HEK293 (cell line): ENCODE measurements at regions not wholly inside any gene's neighbourhood (a gene's known extent, or its start where the extent isn't known, plus 50 kb on each side); places are given as distances from the start of the nearest gene placed in this dataset.
"Not testable (repeated sequence)": the region's sequence is repeated elsewhere in the genome, so short reads cannot be mapped to it uniquely, and the experiment has no call there.

ENCODE experiments used
- CTCF ChIA-PET: fragments of 350-600 bp; formaldehyde crosslinking; extraction: SDS; loops from one replicate; lab custom pipeline; 2021; ENCODE audit warnings: antibody characterized with exemption; lab: Yijun Ruan, JAX
- POLR2A ChIA-PET: fragments of 300-600 bp; formaldehyde crosslinking; extraction: SDS; loops from one replicate; lab custom pipeline; 2020; ENCODE audit warnings: antibody characterized with exemption, inconsistent platforms; lab: Yijun Ruan, JAX
- H3K27ac ChIP-seq: fragments of 200-500 bp; sonication (Bioruptor generic); 2 replicates; pipeline ENCODE4 v1.5.1; 2014; ENCODE audit warnings: low read depth, low read length, control low read depth, inconsistent platforms; ENCODE audit errors: extremely low read depth
- H3K36me3 ChIP-seq, 2 experiments: fragments of 200-500 bp in 1 of 2; sonication (Bioruptor generic) in 1 of 2; 1 replicate in 1 of 2; 2 replicates in 1 of 2; pipeline ENCODE4 v1.5.1; 2014 to 2017; ENCODE audit warnings: inconsistent platforms in 2 of 2, low read length in 2 of 2; ENCODE audit not compliant: control insufficient read depth in 2 of 2, insufficient read depth in 1 of 2
- H3K4me1 ChIP-seq: fragments of 200-500 bp; sonication (Bioruptor generic); 2 replicates; pipeline ENCODE4 v1.5.1; 2014; ENCODE audit warnings: mild to moderate bottlenecking, low read length, inconsistent platforms; ENCODE audit not compliant: control insufficient read depth, insufficient read depth
- H3K4me3 ChIP-seq: 2 replicates; pipeline ENCODE4 v1.5.1; 2011; ENCODE audit warnings: low read depth, mild to moderate bottlenecking, control low read depth, low read length, moderate library complexity
- H3K9me3 ChIP-seq: fragments of 200-500 bp; sonication (Bioruptor generic); 2 replicates; pipeline ENCODE4 v1.5.1; 2014; ENCODE audit warnings: low read depth, low read length, inconsistent platforms; ENCODE audit not compliant: control insufficient read depth, insufficient read depth
- SCRT1 ChIP-seq: fragments of 450-650 bp; formaldehyde crosslinking; IDR thresholded peaks from 2 replicates; pipeline ENCODE4 v1.5.1; 2016; ENCODE audit warnings: missing biosample characterization, missing genetic modification characterization, borderline replicate concordance
- SCRT2 ChIP-seq: fragments of 450-650 bp; formaldehyde crosslinking; IDR thresholded peaks from 2 replicates; pipeline ENCODE4 v1.5.1; 2016; ENCODE audit warnings: missing biosample characterization, missing genetic modification characterization
- ZNF10 ChIP-seq: fragments of 450-650 bp; formaldehyde crosslinking; IDR thresholded peaks from 2 replicates; pipeline ENCODE4 v1.5.1; 2017; ENCODE audit warnings: missing biosample characterization, missing genetic modification characterization
- ZNF16 ChIP-seq: fragments of 450-650 bp; formaldehyde crosslinking; IDR thresholded peaks from 2 replicates; pipeline ENCODE4 v1.5.1; 2016; ENCODE audit warnings: low read depth, missing biosample characterization, missing genetic modification characterization
- ZNF174 ChIP-seq: fragments of 450-650 bp; formaldehyde crosslinking; IDR thresholded peaks from 2 replicates; pipeline ENCODE4 v1.5.0; 2017; ENCODE audit warnings: missing biosample characterization, mild to moderate bottlenecking, missing genetic modification characterization
- ZNF221 ChIP-seq: fragments of 450-650 bp; formaldehyde crosslinking; IDR thresholded peaks from 2 replicates; pipeline ENCODE4 v1.5.1; 2017; ENCODE audit warnings: missing biosample characterization, missing genetic modification characterization, borderline replicate concordance
- ZNF394 ChIP-seq: fragments of 450-650 bp; formaldehyde crosslinking; IDR thresholded peaks from 2 replicates; pipeline ENCODE4 v1.5.1; 2016; ENCODE audit warnings: missing biosample characterization, missing genetic modification characterization, mild to moderate bottlenecking, moderate library complexity, borderline replicate concordance
- ZNF423 ChIP-seq: fragments of 450-650 bp; formaldehyde crosslinking; IDR thresholded peaks from 2 replicates; pipeline ENCODE4 v1.5.1; 2016; ENCODE audit warnings: missing biosample characterization, missing genetic modification characterization
- ZNF426 ChIP-seq: fragments of 450-650 bp; formaldehyde crosslinking; IDR thresholded peaks from 2 replicates; pipeline ENCODE4 v1.5.1; 2017; ENCODE audit warnings: missing biosample characterization, missing genetic modification characterization, mild to moderate bottlenecking, inconsistent platforms, moderate library complexity
- ZNF501 ChIP-seq: fragments of 450-650 bp; formaldehyde crosslinking; IDR thresholded peaks from 2 replicates; pipeline ENCODE4 v1.5.1; 2016; ENCODE audit warnings: missing biosample characterization, missing genetic modification characterization
- ZNF555 ChIP-seq: fragments of 450-650 bp; formaldehyde crosslinking; conservative IDR thresholded peaks from 2 replicates; pipeline ENCODE4 v1.5.1; 2017; ENCODE audit warnings: missing biosample characterization, mild to moderate bottlenecking, missing genetic modification characterization, inconsistent platforms
- ZNF585B ChIP-seq: fragments of 450-650 bp; formaldehyde crosslinking; IDR thresholded peaks from 2 replicates; pipeline ENCODE4 v1.5.1; 2016; ENCODE audit warnings: missing biosample characterization, missing genetic modification characterization
- ZNF610 ChIP-seq: fragments of 450-650 bp; formaldehyde crosslinking; IDR thresholded peaks from 2 replicates; pipeline ENCODE4 v1.5.1; 2016; ENCODE audit warnings: missing biosample characterization, missing genetic modification characterization, borderline replicate concordance
- ZNF658 ChIP-seq: fragments of 450-650 bp; formaldehyde crosslinking; IDR thresholded peaks from 2 replicates; pipeline ENCODE4; 2016; ENCODE audit warnings: missing biosample characterization, missing genetic modification characterization
- TF ChIP-seq, protein P1 (sequence below): fragments of 450-650 bp; formaldehyde crosslinking; IDR thresholded peaks from 2 replicates; pipeline ENCODE4 v1.5.0; 2017; ENCODE audit warnings: missing biosample characterization, missing genetic modification characterization, borderline replicate concordance
- TF ChIP-seq, protein P2 (sequence below): fragments of 450-650 bp; formaldehyde crosslinking; IDR thresholded peaks from 2 replicates; pipeline ENCODE4 v1.5.1; 2016; ENCODE audit warnings: missing biosample characterization, missing genetic modification characterization
- TF ChIP-seq, protein P3 (sequence below): fragments of 450-650 bp; formaldehyde crosslinking; IDR thresholded peaks from 2 replicates; pipeline ENCODE4 v1.5.1; 2016; ENCODE audit warnings: missing biosample characterization, missing genetic modification characterization
- TF ChIP-seq, protein P4 (sequence below): fragments of 450-650 bp; formaldehyde crosslinking; conservative IDR thresholded peaks from 2 replicates; pipeline ENCODE4 v1.5.1; 2016; ENCODE audit warnings: low read depth, missing biosample characterization, missing genetic modification characterization
- TF ChIP-seq, protein P5 (sequence below): fragments of 450-650 bp; formaldehyde crosslinking; IDR thresholded peaks from 2 replicates; pipeline ENCODE4 v1.5.1; 2016; ENCODE audit warnings: missing biosample characterization, missing genetic modification characterization

DNA sequence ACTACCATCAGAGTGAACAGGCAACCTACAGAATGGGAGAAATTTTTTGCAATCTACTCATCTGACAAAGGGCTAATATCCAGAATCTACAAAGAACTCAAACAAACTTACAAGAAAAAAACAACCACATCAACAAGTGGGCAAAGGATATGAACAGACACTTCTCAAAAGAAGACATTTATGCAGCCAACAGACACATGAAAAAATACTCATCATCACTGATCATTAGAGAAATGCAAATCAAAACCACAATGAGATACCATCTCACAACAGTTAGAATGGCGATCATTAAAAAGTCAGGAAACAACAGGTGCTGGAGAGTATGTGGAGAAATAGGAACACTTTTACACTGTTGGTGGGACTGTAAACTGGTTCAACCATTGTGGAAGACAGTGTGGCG is 51.5 kb downstream of the TGIF2LX start:
- peak; percentile 85; the same call in 1 of the 2 replicates for TF ChIP-seq SCRT1 (tag by site-specific recombination)
- peak; percentile 67 for TF ChIP-seq SCRT2 (tag by site-specific recombination)
- CTCF ChIA-PET, H3K4me3 ChIP-seq, H3K27ac ChIP-seq, H3K36me3 ChIP-seq, POLR2A ChIA-PET, H3K4me1 ChIP-seq, H3K9me3 ChIP-seq: not testable (repeated sequence)

DNA sequence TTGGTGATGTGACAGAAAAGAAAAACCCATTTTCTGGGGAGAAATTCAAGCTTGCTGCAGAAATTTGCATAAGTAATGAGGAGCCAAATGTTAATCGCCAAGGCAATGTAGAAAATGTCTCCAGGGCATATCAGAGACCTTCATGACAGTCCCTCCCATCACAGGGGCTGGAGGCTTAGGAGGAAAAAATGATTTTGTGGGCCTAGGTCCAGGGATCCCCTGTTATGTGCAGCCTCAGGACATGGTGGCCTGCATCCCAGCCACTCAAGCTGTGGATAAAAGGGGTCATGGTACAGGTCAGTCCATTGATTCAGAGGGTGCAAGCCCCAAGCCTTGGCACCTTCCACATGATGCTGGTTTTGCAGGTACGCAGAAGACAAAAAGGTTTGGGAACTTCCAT is 90.7 kb downstream of the TGIF2LX start:
- ChIA-PET CTCF (no interaction called here), POLR2A (no interaction called here)
- Histone ChIP-seq H3K36me3 (no peaks in the 10 kb centered on the region; a peak in 1 of 3 replicates), H3K4me3 (no peak overlapping the region)
- TF ChIP-seq ZNF585B (tag by site-specific recombination) (peak; percentile 90), ZNF426 (tag by site-specific recombination) (no peak), ZNF10 (no peak), ZNF658 (tag by site-specific recombination) (no peak), ZNF501 (no peak), ZNF174 (tag by site-specific recombination) (no peak), ZNF423 (tag by site-specific recombination) (no peak)
- TF ChIP-seq, protein P1, sequence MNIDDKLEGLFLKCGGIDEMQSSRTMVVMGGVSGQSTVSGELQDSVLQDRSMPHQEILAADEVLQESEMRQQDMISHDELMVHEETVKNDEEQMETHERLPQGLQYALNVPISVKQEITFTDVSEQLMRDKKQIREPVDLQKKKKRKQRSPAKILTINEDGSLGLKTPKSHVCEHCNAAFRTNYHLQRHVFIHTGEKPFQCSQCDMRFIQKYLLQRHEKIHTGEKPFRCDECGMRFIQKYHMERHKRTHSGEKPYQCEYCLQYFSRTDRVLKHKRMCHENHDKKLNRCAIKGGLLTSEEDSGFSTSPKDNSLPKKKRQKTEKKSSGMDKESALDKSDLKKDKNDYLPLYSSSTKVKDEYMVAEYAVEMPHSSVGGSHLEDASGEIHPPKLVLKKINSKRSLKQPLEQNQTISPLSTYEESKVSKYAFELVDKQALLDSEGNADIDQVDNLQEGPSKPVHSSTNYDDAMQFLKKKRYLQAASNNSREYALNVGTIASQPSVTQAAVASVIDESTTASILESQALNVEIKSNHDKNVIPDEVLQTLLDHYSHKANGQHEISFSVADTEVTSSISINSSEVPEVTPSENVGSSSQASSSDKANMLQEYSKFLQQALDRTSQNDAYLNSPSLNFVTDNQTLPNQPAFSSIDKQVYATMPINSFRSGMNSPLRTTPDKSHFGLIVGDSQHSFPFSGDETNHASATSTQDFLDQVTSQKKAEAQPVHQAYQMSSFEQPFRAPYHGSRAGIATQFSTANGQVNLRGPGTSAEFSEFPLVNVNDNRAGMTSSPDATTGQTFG (tag by site-specific recombination) = no peak
- TF ChIP-seq, protein P2, sequence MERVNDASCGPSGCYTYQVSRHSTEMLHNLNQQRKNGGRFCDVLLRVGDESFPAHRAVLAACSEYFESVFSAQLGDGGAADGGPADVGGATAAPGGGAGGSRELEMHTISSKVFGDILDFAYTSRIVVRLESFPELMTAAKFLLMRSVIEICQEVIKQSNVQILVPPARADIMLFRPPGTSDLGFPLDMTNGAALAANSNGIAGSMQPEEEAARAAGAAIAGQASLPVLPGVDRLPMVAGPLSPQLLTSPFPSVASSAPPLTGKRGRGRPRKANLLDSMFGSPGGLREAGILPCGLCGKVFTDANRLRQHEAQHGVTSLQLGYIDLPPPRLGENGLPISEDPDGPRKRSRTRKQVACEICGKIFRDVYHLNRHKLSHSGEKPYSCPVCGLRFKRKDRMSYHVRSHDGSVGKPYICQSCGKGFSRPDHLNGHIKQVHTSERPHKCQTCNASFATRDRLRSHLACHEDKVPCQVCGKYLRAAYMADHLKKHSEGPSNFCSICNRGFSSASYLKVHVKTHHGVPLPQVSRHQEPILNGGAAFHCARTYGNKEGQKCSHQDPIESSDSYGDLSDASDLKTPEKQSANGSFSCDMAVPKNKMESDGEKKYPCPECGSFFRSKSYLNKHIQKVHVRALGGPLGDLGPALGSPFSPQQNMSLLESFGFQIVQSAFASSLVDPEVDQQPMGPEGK = no peak
- TF ChIP-seq, all 188 proteins: peak for 1
- Histone ChIP-seq H3K9me3 (peaks cover 6% of the 10 kb centered on the region), H3K4me1 (no peaks in the 10 kb centered on the region), H3K27ac (no peak overlapping the region)

DNA sequence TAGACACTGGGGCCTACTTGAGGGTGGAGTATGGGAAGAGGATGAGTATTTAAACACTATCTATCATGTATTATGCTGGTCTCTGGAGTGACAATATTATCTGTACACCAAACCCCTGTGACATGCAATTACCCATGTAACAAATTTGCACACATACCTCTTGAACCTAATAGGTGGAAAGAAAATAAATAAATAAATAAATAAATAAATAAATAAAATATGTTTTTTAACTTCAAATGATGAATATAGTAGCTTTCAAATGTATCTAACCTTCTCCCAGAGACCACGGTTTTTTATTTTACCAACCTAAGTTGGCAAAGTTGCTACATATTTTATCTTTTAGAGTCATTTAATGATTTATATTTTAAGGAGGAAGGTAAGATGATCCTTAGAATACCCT is 105.0 kb downstream of the TGIF2LX start:
- CTCF ChIA-PET = no interaction called here
- no peak overlapping the region for H3K27ac ChIP-seq
- TF ChIP-seq, protein P3, sequence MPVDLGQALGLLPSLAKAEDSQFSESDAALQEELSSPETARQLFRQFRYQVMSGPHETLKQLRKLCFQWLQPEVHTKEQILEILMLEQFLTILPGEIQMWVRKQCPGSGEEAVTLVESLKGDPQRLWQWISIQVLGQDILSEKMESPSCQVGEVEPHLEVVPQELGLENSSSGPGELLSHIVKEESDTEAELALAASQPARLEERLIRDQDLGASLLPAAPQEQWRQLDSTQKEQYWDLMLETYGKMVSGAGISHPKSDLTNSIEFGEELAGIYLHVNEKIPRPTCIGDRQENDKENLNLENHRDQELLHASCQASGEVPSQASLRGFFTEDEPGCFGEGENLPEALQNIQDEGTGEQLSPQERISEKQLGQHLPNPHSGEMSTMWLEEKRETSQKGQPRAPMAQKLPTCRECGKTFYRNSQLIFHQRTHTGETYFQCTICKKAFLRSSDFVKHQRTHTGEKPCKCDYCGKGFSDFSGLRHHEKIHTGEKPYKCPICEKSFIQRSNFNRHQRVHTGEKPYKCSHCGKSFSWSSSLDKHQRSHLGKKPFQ = no peak
- TF ChIP-seq ZNF16 (tag by site-specific recombination) = no peak
- TF ChIP-seq ZNF555 (tag by site-specific recombination) = peak; percentile 63
- TF ChIP-seq, protein P4, sequence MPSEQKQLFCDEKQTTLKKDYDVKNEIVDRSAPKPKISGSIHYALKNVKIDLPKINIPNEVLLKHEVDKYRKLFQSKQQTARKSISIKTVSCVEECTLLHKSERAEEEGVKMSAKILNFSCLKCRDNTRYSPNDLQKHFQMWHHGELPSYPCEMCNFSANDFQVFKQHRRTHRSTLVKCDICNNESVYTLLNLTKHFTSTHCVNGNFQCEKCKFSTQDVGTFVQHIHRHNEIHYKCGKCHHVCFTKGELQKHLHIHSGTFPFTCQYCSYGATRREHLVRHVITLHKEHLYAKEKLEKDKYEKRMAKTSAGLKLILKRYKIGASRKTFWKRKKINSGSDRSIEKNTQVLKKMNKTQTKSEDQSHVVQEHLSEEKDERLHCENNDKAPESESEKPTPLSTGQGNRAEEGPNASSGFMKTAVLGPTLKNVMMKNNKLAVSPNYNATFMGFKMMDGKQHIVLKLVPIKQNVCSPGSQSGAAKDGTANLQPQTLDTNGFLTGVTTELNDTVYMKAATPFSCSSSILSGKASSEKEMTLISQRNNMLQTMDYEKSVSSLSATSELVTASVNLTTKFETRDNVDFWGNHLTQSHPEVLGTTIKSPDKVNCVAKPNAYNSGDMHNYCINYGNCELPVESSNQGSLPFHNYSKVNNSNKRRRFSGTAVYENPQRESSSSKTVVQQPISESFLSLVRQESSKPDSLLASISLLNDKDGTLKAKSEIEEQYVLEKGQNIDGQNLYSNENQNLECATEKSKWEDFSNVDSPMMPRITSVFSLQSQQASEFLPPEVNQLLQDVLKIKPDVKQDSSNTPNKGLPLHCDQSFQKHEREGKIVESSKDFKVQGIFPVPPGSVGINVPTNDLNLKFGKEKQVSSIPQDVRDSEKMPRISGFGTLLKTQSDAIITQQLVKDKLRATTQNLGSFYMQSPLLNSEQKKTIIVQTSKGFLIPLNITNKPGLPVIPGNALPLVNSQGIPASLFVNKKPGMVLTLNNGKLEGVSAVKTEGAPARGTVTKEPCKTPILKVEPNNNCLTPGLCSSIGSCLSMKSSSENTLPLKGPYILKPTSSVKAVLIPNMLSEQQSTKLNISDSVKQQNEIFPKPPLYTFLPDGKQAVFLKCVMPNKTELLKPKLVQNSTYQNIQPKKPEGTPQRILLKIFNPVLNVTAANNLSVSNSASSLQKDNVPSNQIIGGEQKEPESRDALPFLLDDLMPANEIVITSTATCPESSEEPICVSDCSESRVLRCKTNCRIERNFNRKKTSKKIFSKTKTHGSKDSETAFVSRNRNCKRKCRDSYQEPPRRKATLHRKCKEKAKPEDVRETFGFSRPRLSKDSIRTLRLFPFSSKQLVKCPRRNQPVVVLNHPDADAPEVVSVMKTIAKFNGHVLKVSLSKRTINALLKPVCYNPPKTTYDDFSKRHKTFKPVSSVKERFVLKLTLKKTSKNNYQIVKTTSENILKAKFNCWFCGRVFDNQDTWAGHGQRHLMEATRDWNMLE = no peak
- peak; percentile 52; the same call in 1 of the 2 replicates for TF ChIP-seq ZNF394 (tag by site-specific recombination)
- TF ChIP-seq ZNF610 = no peak
- TF ChIP-seq, protein P5, sequence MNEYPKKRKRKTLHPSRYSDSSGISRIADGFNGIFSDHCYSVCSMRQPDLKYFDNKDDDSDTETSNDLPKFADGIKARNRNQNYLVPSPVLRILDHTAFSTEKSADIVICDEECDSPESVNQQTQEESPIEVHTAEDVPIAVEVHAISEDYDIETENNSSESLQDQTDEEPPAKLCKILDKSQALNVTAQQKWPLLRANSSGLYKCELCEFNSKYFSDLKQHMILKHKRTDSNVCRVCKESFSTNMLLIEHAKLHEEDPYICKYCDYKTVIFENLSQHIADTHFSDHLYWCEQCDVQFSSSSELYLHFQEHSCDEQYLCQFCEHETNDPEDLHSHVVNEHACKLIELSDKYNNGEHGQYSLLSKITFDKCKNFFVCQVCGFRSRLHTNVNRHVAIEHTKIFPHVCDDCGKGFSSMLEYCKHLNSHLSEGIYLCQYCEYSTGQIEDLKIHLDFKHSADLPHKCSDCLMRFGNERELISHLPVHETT (tag by site-specific recombination) = no peak
- TF ChIP-seq ZNF221 (tag by site-specific recombination) = no peak

More for the DNA sequence above, 105.0 kb downstream of the TGIF2LX start:
- H3K4me1 ChIP-seq = no peaks in the 10 kb centered on the region
- no peaks in the 10 kb centered on the region for H3K36me3 ChIP-seq
- H3K4me3 ChIP-seq = no peak overlapping the region
- H3K9me3 ChIP-seq = peaks cover 3% of the 10 kb centered on the region
- POLR2A ChIA-PET = no interaction called here
